GM18870 (cell line): ENCODE measurements at regions not wholly inside any gene's neighbourhood (a gene's known extent, or its start where the extent isn't known, plus 50 kb on each side); places are given as distances from the start of the nearest gene placed in this dataset.

Experiments used
- ATAC-seq: cut with Tn5 transposase; IDR thresholded peaks from one replicate; pipeline ENCODE4 v1.9.1; 2021; ENCODE audit warnings: moderate library complexity; ENCODE audit not compliant: unreplicated experiment

GRCh38 chr18:67633939-67634338 lies 117.4 kb upstream of the DSEL start:
- no peak for ATAC-seq

- ATAC-seq, result no peak
Observed at GRCh38 chr18:67621906-67622305, 105.4 kb upstream of the DSEL start.

- ATAC-seq, result no peak
Observed at GRCh38 chr18:67621049-67621713, 104.7 kb upstream of the DSEL start.

GRCh38 chr18:67618061-67618460 lies 101.5 kb upstream of the DSEL start:
- ATAC-seq, result no peak

- no peak for ATAC-seq
Observed at GRCh38 chr18:67615876-67616275, 99.4 kb upstream of the DSEL start.

- ATAC-seq, result no peak
Observed at GRCh38 chr18:67613731-67614130, 97.2 kb upstream of the DSEL start.

GRCh38 chr18:67612281-67612680 lies 95.8 kb upstream of the DSEL start:
- no peak for ATAC-seq

- no peak for ATAC-seq
Observed at GRCh38 chr18:67608615-67609273, 92.2 kb upstream of the DSEL start.

- ATAC-seq, result no peak
Observed at GRCh38 chr18:67608191-67608590, 91.7 kb upstream of the DSEL start.

GRCh38 chr18:67600181-67601180 lies 84.0 kb upstream of the DSEL start:
- ATAC-seq, result no peak

GRCh38 chr18:67599277-67599676 lies 82.8 kb upstream of the DSEL start:
- ATAC-seq, result no peak

GRCh38 chr18:67597759-67598158 lies 81.2 kb upstream of the DSEL start:
- no peak for ATAC-seq

- ATAC-seq, result no peak
Observed at GRCh38 chr18:67596003-67596402, 79.5 kb upstream of the DSEL start.

- ATAC-seq, result no peak
Observed at GRCh38 chr18:67590571-67591141, 74.1 kb upstream of the DSEL start.

GRCh38 chr18:67589325-67589724 lies 72.8 kb upstream of the DSEL start:
- ATAC-seq, result no peak

GRCh38 chr18:67586101-67586500 lies 69.6 kb upstream of the DSEL start:
- ATAC-seq, result no peak

GRCh38 chr18:67583621-67584020 lies 67.1 kb upstream of the DSEL start:
- ATAC-seq, result no peak

- ATAC-seq, result no peak
Observed at GRCh38 chr18:67582488-67582887, 66.0 kb upstream of the DSEL start.

- ATAC-seq, result no peak
Observed at GRCh38 chr18:67581178-67581577, 64.7 kb upstream of the DSEL start.

- no peak for ATAC-seq
Observed at GRCh38 chr18:67577386-67577785, 60.9 kb upstream of the DSEL start.

- ATAC-seq, result no peak
Observed at GRCh38 chr18:67574749-67575148, 58.2 kb upstream of the DSEL start.
